Hepatocyte (in vitro differentiated cells): ENCODE measurements at regions not wholly inside any gene's neighbourhood (a gene's known extent, or its start where the extent isn't known, plus 50 kb on each side); places are given as distances from the start of the nearest gene placed in this dataset.

Source experiments
- CTCF ChIP-seq: fragments of 200-600 bp; sonication (generic); IDR thresholded peaks from 2 replicates; pipeline ENCODE4 v1.5.1; 2016; ENCODE audit warnings: antibody characterized with exemption, mild to moderate bottlenecking; ENCODE audit not compliant: poor library complexity
- EZH2 ChIP-seq: fragments of 200-600 bp; sonication (generic); IDR thresholded peaks from 2 replicates; pipeline ENCODE4 v1.6.1; 2016; ENCODE audit warnings: antibody characterized with exemption, mild to moderate bottlenecking, borderline replicate concordance

- no peak for TF ChIP-seq CTCF
- TF ChIP-seq EZH2, result no peak
Observed at GRCh38 chr4:20078644-20079043, 173.1 kb upstream of the SLIT2 start.
